ENCODE measurements at regions not wholly inside any gene's neighbourhood (a gene's known extent, or its start where the extent isn't known, plus 50 kb on each side); places are given as distances from the start of the nearest gene placed in this dataset.

- TF ChIP-seq CTCF (IDR thresholded peaks at IDR 0.05), result no peak
- no peak for TF ChIP-seq POLR2A (IDR thresholded peaks at IDR 0.05)
- DNase-seq (ENCODE audit: low spot score in 2 of 2), result no peak
- H3K4me3 ChIP-seq (ENCODE audit: low read depth, poor library complexity, severe bottlenecking), result no peak overlapping the region
- intact Hi-C loops (cut with DNase I; ENCODE audit: low total_unique reads), result no loop called here
- WGBS, 2 donors, result 75 to 86% methylated on average over 6 of the region's 6 CpGs
Measured at GRCh38 chr2:5589183-5589582, 103.0 kb upstream of the SOX11 start.

- TF ChIP-seq POLR2A (IDR thresholded peaks at IDR 0.05) (no peak), CTCF (IDR thresholded peaks at IDR 0.05) (no peak)
- intact Hi-C loops (cut with DNase I; ENCODE audit: low total_unique reads), result no loop called here
- no peak overlapping the region for H3K4me3 ChIP-seq (ENCODE audit: low read depth, poor library complexity, severe bottlenecking)
- no peak for DNase-seq (ENCODE audit: low spot score in 2 of 2)
- WGBS, 2 donors, result 29 to 45% methylated on average over 6 of the region's 6 CpGs
Measured at GRCh38 chr2:5590886-5591285, 101.3 kb upstream of the SOX11 start.

- intact Hi-C loops (cut with DNase I; ENCODE audit: low total_unique reads), result no loop called here
- no peak for DNase-seq (ENCODE audit: low spot score in 2 of 2)
- WGBS, 2 donors, result 53 to 57% methylated on average over 3 of the region's 3 CpGs
- TF ChIP-seq CTCF (IDR thresholded peaks at IDR 0.05), result no peak
- TF ChIP-seq POLR2A (IDR thresholded peaks at IDR 0.05), result no peak
- H3K4me3 ChIP-seq (ENCODE audit: low read depth, poor library complexity, severe bottlenecking), result no peak overlapping the region
Measured at GRCh38 chr2:5592916-5593315, 99.3 kb upstream of the SOX11 start.

GRCh38 chr2:5594249-5594695 lies 97.9 kb upstream of the SOX11 start:
- intact Hi-C loops (cut with DNase I; ENCODE audit: low total_unique reads), result no loop called here
- H3K4me3 ChIP-seq (ENCODE audit: low read depth, poor library complexity, severe bottlenecking), result no peak overlapping the region
- DNase-seq (ENCODE audit: low spot score in 2 of 2), result no peak
- 70% methylated on average over 6 of the region's 6 CpGs for WGBS, 2 donors
- TF ChIP-seq CTCF (IDR thresholded peaks at IDR 0.05), result no peak
- TF ChIP-seq POLR2A (IDR thresholded peaks at IDR 0.05), result no peak

GRCh38 chr2:5596868-5597267 lies 95.3 kb upstream of the SOX11 start:
- H3K4me3 ChIP-seq (ENCODE audit: low read depth, poor library complexity, severe bottlenecking), result no peak overlapping the region
- no peak for DNase-seq (ENCODE audit: low spot score in 2 of 2)
- TF ChIP-seq POLR2A (IDR thresholded peaks at IDR 0.05), result no peak
- no peak for TF ChIP-seq CTCF (IDR thresholded peaks at IDR 0.05)
- intact Hi-C loops (cut with DNase I; ENCODE audit: low total_unique reads), result no loop called here

- H3K4me3 ChIP-seq (ENCODE audit: low read depth, poor library complexity, severe bottlenecking), result no peak overlapping the region
- DNase-seq (ENCODE audit: low spot score in 2 of 2), result no peak
- intact Hi-C loops (cut with DNase I; ENCODE audit: low total_unique reads), result no loop called here
- 87 to 90% methylated on average over 4 of the region's 4 CpGs for WGBS, 2 donors
- TF ChIP-seq CTCF (IDR thresholded peaks at IDR 0.05), result no peak
- TF ChIP-seq POLR2A (IDR thresholded peaks at IDR 0.05), result no peak
Measured at GRCh38 chr2:5598156-5598555, 94.0 kb upstream of the SOX11 start.

Measured in lower leg skin (tissue), 4 donors.